IgD-negative memory B cell (primary cell): ENCODE measurements at regions not wholly inside any gene's neighbourhood (a gene's known extent, or its start where the extent isn't known, plus 50 kb on each side); places are given as distances from the start of the nearest gene placed in this dataset.

Experiments
- H3K27ac Mint-ChIP-seq, 3 donors: one replicate each; pipeline ENCODE4 v1.8.0; 2020 to 2022; ENCODE audit warnings: mild to moderate bottlenecking in 3 of 3, mixed read lengths in 3 of 3, moderate library complexity in 1 of 3
- H3K27me3 Mint-ChIP-seq: one replicate; pipeline ENCODE4 v1.8.0; 2021; ENCODE audit warnings: mixed read lengths
- H3K36me3 Mint-ChIP-seq: one replicate; pipeline ENCODE4 v1.8.0; 2020; ENCODE audit warnings: mild to moderate bottlenecking, mixed read lengths
- H3K4me1 Mint-ChIP-seq, 3 donors: one replicate each; pipeline ENCODE4 v1.8.0; 2020 to 2022; ENCODE audit warnings: mixed read lengths in 3 of 3, mild to moderate bottlenecking in 1 of 3
- H3K4me3 Mint-ChIP-seq, 4 donors: one replicate each; pipeline ENCODE4 v1.8.0; 2020 to 2022; ENCODE audit warnings: mild to moderate bottlenecking in 4 of 4, mixed read lengths in 4 of 4, moderate library complexity in 3 of 4
- H3K9me3 Mint-ChIP-seq, 3 donors: one replicate each; pipeline ENCODE4 v1.8.0; 2020 to 2021; ENCODE audit warnings: mixed read lengths in 3 of 3, mild to moderate bottlenecking in 1 of 3

DNA sequence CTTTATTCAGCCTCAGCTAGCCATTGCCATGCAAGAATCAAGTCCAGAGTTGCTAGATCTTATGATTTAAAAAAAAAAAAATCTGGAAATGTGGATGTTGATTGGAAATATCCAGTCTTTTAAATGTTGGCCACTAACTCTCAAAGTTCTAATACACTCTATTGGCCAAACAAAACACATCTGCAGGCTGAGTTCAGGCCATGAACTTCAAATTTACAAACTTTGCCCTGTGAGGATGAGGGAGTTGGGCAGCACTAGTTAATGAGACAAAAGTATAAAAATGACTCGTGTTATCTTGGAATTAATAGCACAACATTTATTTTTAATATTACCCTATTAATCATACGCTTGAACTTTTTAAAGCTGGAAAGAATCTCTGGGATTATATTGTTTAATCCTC is 432.3 kb downstream of the PLPP3 start:
- Mint-ChIP-seq H3K27ac (no peak overlapping the region), H3K9me3 (peaks cover 0 to 1% (median 0%) of the 10 kb centered on the region in 3 donors), H3K4me3 (no peak overlapping the region), H3K27me3 (peaks cover 2% of the 10 kb centered on the region), H3K4me1 (no peaks in the 10 kb centered on the region), H3K36me3 (no peaks in the 10 kb centered on the region)

DNA sequence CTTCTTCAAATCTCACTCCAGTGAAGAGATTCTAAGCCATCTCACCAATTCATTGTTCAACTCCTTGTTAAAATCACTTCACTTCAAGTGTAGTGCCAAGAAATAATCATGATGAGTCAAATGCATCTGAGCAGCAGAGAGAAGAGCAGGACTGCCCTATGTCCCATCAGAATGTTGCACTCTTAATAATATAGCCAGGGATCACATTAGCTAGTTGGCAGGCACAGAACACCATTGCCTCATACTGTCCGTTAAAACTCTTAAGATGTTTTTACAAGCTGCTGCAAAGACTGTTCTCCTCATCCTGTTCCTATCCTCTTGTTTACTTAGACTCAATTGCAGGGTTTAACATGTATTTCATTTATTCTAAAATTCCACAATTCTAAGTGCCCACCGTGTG is 432.9 kb downstream of the PLPP3 start:
- Mint-ChIP-seq H3K27me3 (peaks cover 5% of the 10 kb centered on the region), H3K4me3 (no peak overlapping the region), H3K27ac (no peak overlapping the region), H3K4me1 (no peaks in the 10 kb centered on the region), H3K9me3 (peaks cover 0 to 1% (median 0%) of the 10 kb centered on the region in 3 donors), H3K36me3 (no peaks in the 10 kb centered on the region)

DNA sequence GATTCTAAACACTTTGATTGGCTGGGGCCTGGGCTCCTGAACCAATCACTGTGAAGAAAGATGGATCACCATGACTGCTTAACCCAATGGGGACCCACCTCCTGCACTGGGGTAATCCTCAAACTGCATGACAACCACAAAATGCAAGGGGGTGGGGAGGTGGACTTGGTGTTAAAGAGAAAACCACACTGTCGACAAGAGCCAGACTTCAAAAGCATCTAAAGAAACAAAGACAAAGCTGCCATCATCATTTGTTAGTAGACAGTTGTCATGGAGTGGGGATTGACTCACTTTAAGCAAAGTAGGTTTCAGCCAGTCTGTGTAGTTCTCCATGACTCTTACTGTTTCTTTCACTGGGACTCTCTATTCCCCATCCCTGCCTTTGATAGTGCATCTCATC is 433.8 kb downstream of the PLPP3 start:
- Mint-ChIP-seq H3K4me3 (no peak overlapping the region), H3K27me3 (peaks cover 5% of the 10 kb centered on the region), H3K36me3 (no peaks in the 10 kb centered on the region), H3K27ac (no peak overlapping the region), H3K9me3 (peaks cover 0 to under 1% (median 0%) of the 10 kb centered on the region in 3 donors), H3K4me1 (no peaks in the 10 kb centered on the region)

DNA sequence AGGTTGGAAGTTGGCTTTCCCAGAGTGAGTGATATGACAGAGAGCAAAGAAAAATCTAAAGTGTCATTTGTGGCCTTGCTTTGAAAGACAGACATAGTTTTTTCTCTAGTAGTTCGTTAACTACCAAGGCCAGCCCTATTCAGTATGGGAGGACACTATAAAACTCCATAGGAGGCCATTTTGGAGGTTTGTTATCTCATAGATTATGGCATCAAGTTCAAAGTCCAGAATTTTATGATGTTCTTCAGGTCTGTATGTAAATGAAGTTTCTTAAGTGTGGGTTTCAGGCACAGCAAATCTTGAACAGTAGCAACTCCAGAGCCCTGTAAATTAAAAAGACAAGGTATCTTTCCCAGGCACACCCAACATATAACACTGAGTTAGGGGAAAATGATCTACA is 437.1 kb downstream of the PLPP3 start:
- no peak overlapping the region for H3K4me3 Mint-ChIP-seq
- no peak overlapping the region for H3K27ac Mint-ChIP-seq
- no peaks in the 10 kb centered on the region for H3K4me1 Mint-ChIP-seq
- H3K9me3 Mint-ChIP-seq, result no peaks in the 10 kb centered on the region
- H3K36me3 Mint-ChIP-seq, result no peaks in the 10 kb centered on the region
- H3K27me3 Mint-ChIP-seq, result peaks cover 8% of the 10 kb centered on the region

DNA sequence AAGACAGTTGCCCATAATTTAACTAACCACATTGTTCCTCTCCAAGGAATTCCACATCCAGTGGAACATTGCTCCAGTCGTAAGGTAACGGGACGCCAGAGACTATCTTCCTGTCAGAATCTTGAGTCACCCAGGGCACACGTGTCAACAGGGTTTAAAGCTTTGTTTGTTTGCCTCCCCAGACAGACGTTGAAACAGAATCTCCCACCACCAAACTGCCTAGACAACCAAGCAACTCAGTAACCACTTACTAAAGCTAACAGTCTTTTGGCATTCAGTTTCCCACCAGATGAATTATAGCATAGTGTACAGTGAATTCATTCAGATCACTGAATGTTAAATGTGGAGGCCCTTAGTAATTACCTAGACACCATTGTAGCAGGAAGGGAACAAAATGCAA is 439.5 kb downstream of the PLPP3 start:
- Mint-ChIP-seq H3K9me3 (no peaks in the 10 kb centered on the region), H3K27ac (no peak overlapping the region), H3K36me3 (no peaks in the 10 kb centered on the region), H3K4me1 (peaks cover 4 to 11% (median 9%) of the 10 kb centered on the region in 3 donors), H3K4me3 (no peak overlapping the region), H3K27me3 (peaks cover 9% of the 10 kb centered on the region)

DNA sequence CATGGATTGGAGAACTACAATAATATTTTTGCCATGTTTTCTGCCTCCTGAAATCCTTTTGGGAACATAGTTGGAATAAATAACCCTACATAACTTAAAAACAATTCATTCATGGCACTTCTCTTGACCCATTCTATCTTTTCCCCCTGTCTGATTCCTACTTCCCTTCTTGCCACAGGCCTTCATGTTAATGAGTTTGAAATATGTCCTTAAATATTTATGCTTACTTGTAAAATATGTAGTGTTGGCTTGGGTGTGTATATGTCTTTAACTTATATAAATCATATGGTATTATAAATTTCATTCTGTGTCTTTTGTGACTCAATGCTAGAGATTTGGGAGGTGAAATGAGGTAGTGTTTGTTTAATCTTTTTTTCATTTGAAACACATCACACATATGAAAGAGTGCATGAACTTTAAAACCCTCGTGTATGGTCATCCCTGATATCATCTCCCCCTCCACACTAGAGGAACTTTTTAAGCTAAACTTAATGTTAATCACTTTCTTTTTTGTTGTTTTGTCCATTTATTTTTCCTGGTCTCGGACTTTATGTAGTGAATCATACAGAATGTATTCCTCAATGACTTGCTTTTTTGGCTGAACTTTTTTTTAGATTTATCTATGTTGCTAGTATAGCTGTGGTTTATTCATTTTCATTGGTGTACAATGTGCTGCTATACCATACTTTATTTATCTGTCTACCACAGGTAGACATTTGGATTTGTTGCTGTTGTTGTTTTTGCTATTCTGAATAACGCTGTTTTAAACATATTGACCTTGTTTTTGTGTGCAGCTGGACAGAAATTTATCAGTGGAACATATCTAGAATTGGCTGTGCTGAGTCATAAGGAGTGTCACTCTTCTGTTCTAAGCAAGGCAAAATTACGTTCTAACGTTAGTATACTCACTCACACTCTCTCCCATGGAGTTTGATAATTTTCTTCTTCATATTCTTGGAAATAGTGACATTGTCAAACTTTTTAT is 441.6 kb downstream of the PLPP3 start:
- Mint-ChIP-seq H3K4me1 (peaks cover 10 to 27% (median 14%) of the 10 kb centered on the region in 3 donors), H3K36me3 (no peaks in the 10 kb centered on the region), H3K9me3 (no peaks in the 10 kb centered on the region), H3K27ac (no peak overlapping the region), H3K4me3 (no peak overlapping the region), H3K27me3 (peaks cover 9% of the 10 kb centered on the region)

DNA sequence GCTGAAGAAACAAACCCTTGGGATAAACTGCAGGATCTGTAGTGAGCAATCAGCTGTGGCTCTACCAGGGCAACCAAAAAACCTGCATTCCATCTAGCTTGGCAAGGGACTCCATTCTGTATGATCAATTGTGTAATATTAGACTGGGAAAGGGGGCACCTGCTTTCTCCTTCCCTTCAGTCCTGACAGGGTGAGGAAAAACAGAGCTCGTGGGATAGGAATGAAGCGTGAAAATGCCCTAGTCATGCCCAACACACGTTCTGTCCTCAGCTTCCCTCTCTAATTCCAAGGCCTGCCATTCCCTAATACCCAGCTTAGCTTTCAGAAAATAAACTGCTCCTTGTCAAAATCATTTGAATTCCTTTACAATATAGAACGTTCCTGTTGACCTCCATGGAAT is 442.3 kb downstream of the PLPP3 start:
- Mint-ChIP-seq H3K4me3 (no peak overlapping the region), H3K9me3 (no peaks in the 10 kb centered on the region), H3K27me3 (peaks cover 7% of the 10 kb centered on the region), H3K27ac (no peak overlapping the region), H3K4me1 (peaks cover 10 to 34% (median 21%) of the 10 kb centered on the region in 3 donors), H3K36me3 (no peaks in the 10 kb centered on the region)

DNA sequence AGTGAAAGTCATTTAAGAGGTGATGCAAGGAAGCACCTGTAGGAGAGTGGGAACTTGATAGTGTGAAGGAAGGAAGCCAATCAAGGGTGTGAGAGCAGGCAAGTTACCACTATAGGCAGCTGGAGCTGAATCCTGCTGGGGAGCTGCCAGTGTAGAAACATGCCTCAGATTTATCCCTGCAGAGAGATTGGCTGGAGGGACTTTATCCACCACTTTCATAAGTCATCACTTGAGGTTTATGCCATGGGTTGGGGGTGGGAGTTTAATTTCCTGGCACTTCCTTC is 443.6 kb downstream of the PLPP3 start:
- H3K27me3 Mint-ChIP-seq, result peaks cover 4% of the 10 kb centered on the region
- no peaks in the 10 kb centered on the region for H3K9me3 Mint-ChIP-seq
- peaks cover 10 to 36% (median 22%) of the 10 kb centered on the region in 3 donors for H3K4me1 Mint-ChIP-seq
- H3K36me3 Mint-ChIP-seq, result no peaks in the 10 kb centered on the region
- no peak overlapping the region for H3K4me3 Mint-ChIP-seq
- H3K27ac Mint-ChIP-seq, result no peak overlapping the region

DNA sequence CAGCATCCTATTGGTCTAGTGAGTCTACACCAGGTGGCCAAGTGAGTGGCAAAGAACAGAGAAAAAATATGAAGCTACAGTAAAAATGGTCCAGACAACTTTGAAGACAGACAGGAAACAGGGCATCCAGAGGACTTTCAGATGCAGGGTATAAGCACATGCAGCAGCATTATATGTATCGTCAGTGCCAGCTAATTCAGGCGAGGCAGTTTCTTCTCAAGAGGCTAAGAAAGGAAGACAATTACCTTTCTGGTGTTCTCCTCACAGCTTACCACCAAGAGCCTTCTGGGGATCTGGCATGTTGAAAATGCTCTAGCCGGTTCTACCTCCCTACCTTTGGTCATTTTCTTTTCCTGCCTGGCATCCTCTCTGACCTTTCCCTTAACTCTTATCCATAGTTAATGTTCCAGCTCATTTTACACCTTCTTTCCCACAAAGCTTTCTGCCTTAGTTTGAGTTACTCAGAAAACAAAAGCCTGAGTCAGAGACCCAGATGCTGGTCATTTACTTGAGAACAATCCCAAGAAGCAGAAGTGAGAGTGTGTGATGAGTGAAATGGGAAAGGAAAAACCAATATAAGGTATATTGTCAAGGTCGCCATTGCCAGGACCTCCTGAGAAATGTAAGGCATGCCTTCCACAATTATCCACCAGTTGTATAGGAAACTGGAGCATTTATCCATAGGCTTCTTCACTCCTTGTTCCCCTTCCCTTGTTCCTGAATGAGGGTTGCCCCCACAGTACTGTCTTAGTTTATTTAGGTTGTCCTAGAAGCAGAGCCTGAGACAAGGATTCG is 444.1 kb downstream of the PLPP3 start:
- no peak overlapping the region for H3K27ac Mint-ChIP-seq
- no peaks in the 10 kb centered on the region for H3K36me3 Mint-ChIP-seq
- H3K9me3 Mint-ChIP-seq, result no peaks in the 10 kb centered on the region
- H3K27me3 Mint-ChIP-seq, result peaks cover 4% of the 10 kb centered on the region
- peak overlapping the region in 1 of 4 donors; percentile 54 for H3K4me3 Mint-ChIP-seq
- peaks cover 10 to 36% (median 22%) of the 10 kb centered on the region in 3 donors for H3K4me1 Mint-ChIP-seq

DNA sequence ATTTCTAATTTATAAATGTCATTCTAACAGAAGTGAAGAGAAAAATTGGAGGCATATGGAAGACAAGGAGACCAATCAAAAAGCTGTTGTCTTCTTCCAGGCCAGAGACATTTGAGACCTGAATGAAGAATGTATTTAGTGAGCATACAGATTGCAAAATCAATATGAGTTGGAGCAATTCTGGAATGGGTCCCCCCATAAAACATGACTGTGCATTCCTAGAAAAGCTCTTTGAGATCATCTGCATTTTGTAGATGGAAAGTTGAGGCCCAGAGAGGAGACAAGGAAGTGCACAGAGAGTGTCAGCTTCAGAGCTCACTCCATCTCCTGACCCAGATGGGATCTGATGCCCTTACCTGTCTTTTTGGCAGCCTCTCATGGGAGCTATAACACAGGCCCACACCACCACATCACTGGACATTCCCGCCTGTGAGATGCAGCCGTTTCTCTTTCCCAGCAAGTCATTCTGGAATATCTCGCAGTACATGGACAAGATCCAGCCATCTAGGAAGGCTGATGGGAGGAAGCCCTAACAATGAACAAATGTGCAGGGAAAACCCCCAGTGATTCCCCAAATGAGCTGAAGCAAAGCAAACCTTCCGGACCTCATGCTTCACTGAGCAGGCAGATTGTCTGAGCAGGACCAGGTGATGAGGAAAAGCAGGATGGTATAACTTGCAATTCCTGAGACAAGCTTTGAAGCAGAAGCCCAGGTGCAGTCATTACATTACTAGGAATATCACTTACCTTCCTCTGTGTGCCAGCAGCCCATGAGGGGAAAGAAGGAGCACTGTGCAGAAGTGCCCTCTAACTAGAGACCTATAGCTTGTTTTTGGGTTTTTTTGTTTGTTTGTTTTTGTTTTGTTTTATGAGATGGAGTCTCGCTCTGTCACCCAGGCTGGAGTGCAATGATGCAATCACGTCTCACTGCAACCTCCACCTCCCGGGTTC is 445.6 kb downstream of the PLPP3 start:
- Mint-ChIP-seq H3K4me3 (peak overlapping the region in 1 of 4 donors; percentile 53), H3K36me3 (no peaks in the 10 kb centered on the region), H3K9me3 (peaks cover 0 to 2% (median 0%) of the 10 kb centered on the region in 3 donors), H3K4me1 (peaks cover 10 to 38% (median 22%) of the 10 kb centered on the region in 3 donors), H3K27ac (no peak overlapping the region), H3K27me3 (peaks cover 4% of the 10 kb centered on the region)

DNA sequence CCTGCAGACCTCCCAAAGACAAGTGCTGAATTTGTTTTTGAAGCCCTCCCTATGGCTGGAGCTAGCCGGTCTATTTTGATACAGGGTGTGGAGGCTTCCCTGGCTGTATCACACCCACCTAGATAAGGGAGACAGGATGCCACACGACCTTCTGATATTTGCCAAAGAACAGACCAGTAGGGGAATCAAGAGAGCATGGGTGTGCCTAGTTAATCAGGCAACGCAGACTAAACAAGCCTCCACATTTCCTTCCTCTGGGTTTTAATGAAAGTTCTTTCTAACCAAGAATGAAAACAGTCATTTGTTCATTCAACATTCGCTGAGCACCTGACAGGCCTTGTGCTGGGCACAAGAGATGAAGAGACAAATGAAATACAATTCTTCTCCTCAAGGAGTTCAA is 446.8 kb downstream of the PLPP3 start:
- H3K4me3 Mint-ChIP-seq, result peak overlapping the region in 2 of 4 donors; percentile 23 to 44
- peaks cover 10 to 38% (median 22%) of the 10 kb centered on the region in 3 donors for H3K4me1 Mint-ChIP-seq
- peaks cover 5% of the 10 kb centered on the region for H3K27me3 Mint-ChIP-seq
- no peaks in the 10 kb centered on the region for H3K36me3 Mint-ChIP-seq
- H3K27ac Mint-ChIP-seq, result peak overlapping the region in 1 of 3 donors; percentile 32
- H3K9me3 Mint-ChIP-seq, result peaks cover 0 to 2% (median 1%) of the 10 kb centered on the region in 3 donors

DNA sequence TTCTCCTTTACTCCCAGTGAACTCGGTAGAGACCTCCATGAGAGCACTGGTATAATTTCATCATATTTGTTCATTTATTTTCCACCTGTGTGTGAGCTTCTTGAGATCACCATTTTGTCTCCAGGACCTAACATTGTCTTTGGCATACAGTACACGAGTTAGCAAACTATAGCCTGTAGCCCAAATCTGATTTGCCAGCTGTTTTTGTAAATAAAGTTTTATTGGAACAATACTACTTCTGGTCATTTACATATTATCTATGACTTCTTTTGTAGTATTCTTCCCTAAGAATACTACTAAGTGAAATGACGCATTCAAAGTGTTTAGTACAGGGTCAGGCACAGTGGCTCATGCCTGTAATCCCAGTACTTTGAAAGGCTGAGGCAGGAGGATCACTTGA is 449.5 kb downstream of the PLPP3 start:
- Mint-ChIP-seq H3K36me3 (no peaks in the 10 kb centered on the region), H3K27me3 (peaks cover 3% of the 10 kb centered on the region), H3K9me3 (peaks cover 0 to 6% (median 1%) of the 10 kb centered on the region in 3 donors), H3K27ac (no peak overlapping the region), H3K4me1 (peaks cover 7 to 27% (median 13%) of the 10 kb centered on the region in 3 donors), H3K4me3 (no peak overlapping the region)

DNA sequence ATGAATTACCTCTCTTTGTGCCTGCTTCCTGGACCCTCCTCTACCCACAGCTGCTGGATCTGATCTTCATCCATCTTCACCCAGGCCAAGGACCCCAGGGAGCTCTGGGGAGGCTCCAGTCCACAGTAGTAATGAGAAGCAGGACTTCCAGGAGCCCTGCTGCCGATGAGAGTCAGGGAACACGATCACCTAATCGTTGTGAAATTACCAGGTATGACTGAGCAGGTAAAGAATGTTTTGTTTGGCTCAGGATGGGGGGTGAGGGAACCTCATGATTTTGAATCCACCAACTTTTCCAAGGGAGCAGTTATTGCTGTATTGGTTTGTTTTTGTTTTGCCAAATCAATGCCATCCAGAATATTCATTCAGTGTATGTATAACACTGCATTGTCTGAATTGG is 454.0 kb downstream of the PLPP3 start:
- peaks cover 3% of the 10 kb centered on the region for H3K27me3 Mint-ChIP-seq
- no peak overlapping the region for H3K27ac Mint-ChIP-seq
- no peak overlapping the region for H3K4me3 Mint-ChIP-seq
- peaks cover 0 to 1% (median 0%) of the 10 kb centered on the region in 3 donors for H3K4me1 Mint-ChIP-seq
- H3K9me3 Mint-ChIP-seq, result peaks cover 4 to 12% (median 9%) of the 10 kb centered on the region in 3 donors
- no peaks in the 10 kb centered on the region for H3K36me3 Mint-ChIP-seq

DNA sequence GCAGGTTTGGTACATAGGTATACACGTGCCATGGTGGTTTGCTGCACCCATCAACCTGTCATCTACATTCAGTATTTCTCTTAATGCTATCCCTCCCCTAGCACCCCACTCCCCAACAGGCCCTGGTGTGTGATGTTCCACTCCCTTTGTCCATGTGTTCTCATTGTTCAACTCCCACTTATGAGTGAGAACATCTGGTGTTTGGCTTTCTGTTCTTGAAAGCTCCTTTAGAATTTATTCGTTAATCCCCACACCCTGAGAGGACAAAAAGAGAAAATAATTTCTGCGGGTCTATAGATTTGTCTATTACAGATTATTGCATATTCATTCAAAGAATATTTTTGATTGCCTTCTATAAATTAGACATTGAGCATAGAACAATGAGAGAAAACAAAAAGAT is 455.5 kb downstream of the PLPP3 start:
- peaks cover 3% of the 10 kb centered on the region for H3K27me3 Mint-ChIP-seq
- H3K4me1 Mint-ChIP-seq, result no peaks in the 10 kb centered on the region
- no peaks in the 10 kb centered on the region for H3K36me3 Mint-ChIP-seq
- no peak overlapping the region for H3K27ac Mint-ChIP-seq
- H3K4me3 Mint-ChIP-seq, result no peak overlapping the region
- H3K9me3 Mint-ChIP-seq, result peaks cover 4 to 12% (median 6%) of the 10 kb centered on the region in 3 donors
